Breast epithelium (tissue), 4 donors: ENCODE measurements at regions not wholly inside any gene's neighbourhood (a gene's known extent, or its start where the extent isn't known, plus 50 kb on each side); places are given as distances from the start of the nearest gene placed in this dataset.

Source experiments
- DNase-seq, 2 donors: peaks; one replicate each; pipeline ENCODE4 v3.0.0-alpha.2; 2019; ENCODE audit warnings: low spot score in 2 of 2
- H3K27ac ChIP-seq, 2 donors: fragments of 200-600 bp; sonication (generic) in 1 of 2; one replicate each; pipeline ENCODE4 v1.5.1; 2016 to 2019; ENCODE audit warnings: mild to moderate bottlenecking in 1 of 2
- H3K27me3 ChIP-seq, 2 donors: fragments of 200-600 bp; sonication (generic) in 1 of 2; one replicate each; pipeline versions ENCODE4 v1.5.1 to v1.6.0; 2017 to 2019; ENCODE audit warnings: control low read depth in 1 of 2, mild to moderate bottlenecking in 1 of 2
- H3K36me3 ChIP-seq: fragments of 200-600 bp; one replicate; pipeline ENCODE4 v1.5.1; 2019
- H3K4me1 ChIP-seq, 2 donors: fragments of 200-600 bp; sonication (generic); one replicate each; pipeline ENCODE4 v1.5.1; 2016 to 2019; ENCODE audit warnings: control low read depth in 1 of 2
- H3K4me3 ChIP-seq, 3 donors: fragments of 200-600 bp; sonication (generic); 1 replicate in 2 of 3; 2 replicates in 1 of 3; pipeline ENCODE4 v1.5.1; 2016 to 2019; ENCODE audit warnings: mild to moderate bottlenecking in 3 of 3, moderate library complexity in 2 of 3
- H3K9me3 ChIP-seq, 2 donors: fragments of 200-600 bp; sonication (generic) in 1 of 2; one replicate each; pipeline ENCODE4 v1.5.1; 2016 to 2019; ENCODE audit warnings: control low read depth in 1 of 2
- CTCF ChIP-seq, 3 donors: fragments of 450-650 bp; IDR thresholded peaks; one replicate each; pipeline ENCODE4 v1.5.1; 2016 to 2017; ENCODE audit warnings: antibody characterized with exemption in 3 of 3, mild to moderate bottlenecking in 3 of 3, moderate library complexity in 3 of 3
- POLR2A ChIP-seq: fragments of 450-650 bp; IDR thresholded peaks from one replicate; pipeline ENCODE4 v1.6.1; 2016; ENCODE audit warnings: antibody characterized with exemption, mild to moderate bottlenecking, moderate library complexity
- POLR2AphosphoS5 ChIP-seq, 3 donors: sonication (generic); formaldehyde crosslinking; IDR thresholded peaks; one replicate each; pipeline ENCODE4 v1.6.1; 2017; ENCODE audit warnings: antibody characterized with exemption in 3 of 3
- intact Hi-C: fragments of 100-400 bp; cut with DNase I; formaldehyde crosslinking; loops from one replicate; pipeline ENCODE4 v1.15.1; 2023; ENCODE audit warnings: low total_unique reads

- DNase-seq, result peak in 1 of 2 donors; percentile 34
- intact Hi-C loops, result no loop called here
- Histone ChIP-seq H3K9me3 (no peaks in the 10 kb centered on the region), H3K4me3 (no peak overlapping the region), H3K4me1 (no peaks in the 10 kb centered on the region), H3K27me3 (no peaks in the 10 kb centered on the region), H3K27ac (no peak overlapping the region), H3K36me3 (no peaks in the 10 kb centered on the region)
- TF ChIP-seq CTCF (IDR thresholded peaks at IDR 0.05), result no peak
These were observed 108.2 kb upstream of the PCBD1 start for GRCh38 chr10:70996549-70996948.

- intact Hi-C loops, result no loop called here
- no peak overlapping the region for H3K27ac ChIP-seq
- TF ChIP-seq POLR2A (no peak), POLR2AphosphoS5 (IDR thresholded peaks at IDR 0.05) (no peak), CTCF (IDR thresholded peaks at IDR 0.05) (no peak)
- H3K9me3 ChIP-seq, result no peaks in the 10 kb centered on the region
- H3K4me1 ChIP-seq, result no peaks in the 10 kb centered on the region
- H3K36me3 ChIP-seq, result no peaks in the 10 kb centered on the region
- H3K27me3 ChIP-seq, result no peaks in the 10 kb centered on the region
- no peak for DNase-seq
- no peak overlapping the region for H3K4me3 ChIP-seq
These were observed 108.9 kb upstream of the PCBD1 start for GRCh38 chr10:70997236-70997635.

- H3K4me3 ChIP-seq, result no peak overlapping the region
- no peak for DNase-seq
- H3K27me3 ChIP-seq, result no peaks in the 10 kb centered on the region
- no peaks in the 10 kb centered on the region for H3K36me3 ChIP-seq
- no peaks in the 10 kb centered on the region for H3K9me3 ChIP-seq
- H3K27ac ChIP-seq, result no peak overlapping the region
- H3K4me1 ChIP-seq, result no peaks in the 10 kb centered on the region
- intact Hi-C loops, result no loop called here
- TF ChIP-seq CTCF (IDR thresholded peaks at IDR 0.05) (no peak), POLR2AphosphoS5 (IDR thresholded peaks at IDR 0.05) (no peak), POLR2A (no peak)
These were observed 109.7 kb upstream of the PCBD1 start for GRCh38 chr10:70998086-70998485.

- TF ChIP-seq POLR2A (no peak), CTCF (IDR thresholded peaks at IDR 0.05) (no peak), POLR2AphosphoS5 (IDR thresholded peaks at IDR 0.05) (no peak)
- intact Hi-C loops, result no loop called here
- H3K4me3 ChIP-seq, result no peak overlapping the region
- no peaks in the 10 kb centered on the region for H3K27me3 ChIP-seq
- no peak for DNase-seq
- no peaks in the 10 kb centered on the region for H3K9me3 ChIP-seq
- H3K36me3 ChIP-seq, result no peaks in the 10 kb centered on the region
- no peak overlapping the region for H3K27ac ChIP-seq
- H3K4me1 ChIP-seq, result no peaks in the 10 kb centered on the region
These were observed 113.1 kb upstream of the PCBD1 start for GRCh38 chr10:71001470-71001869.

GRCh38 chr10:71004176-71005075 is 116.1 kb upstream of the PCBD1 start:
- H3K4me3 ChIP-seq, result no peak overlapping the region
- H3K4me1 ChIP-seq, result no peaks in the 10 kb centered on the region
- no peak overlapping the region for H3K27ac ChIP-seq
- DNase-seq, result no peak
- no peaks in the 10 kb centered on the region for H3K36me3 ChIP-seq
- TF ChIP-seq CTCF (IDR thresholded peaks at IDR 0.05) (no peak), POLR2A (no peak), POLR2AphosphoS5 (IDR thresholded peaks at IDR 0.05) (no peak)
- intact Hi-C loops, result no loop called here
- H3K27me3 ChIP-seq, result no peaks in the 10 kb centered on the region
- H3K9me3 ChIP-seq, result no peaks in the 10 kb centered on the region
